ENCODE measurements at regions not wholly inside any gene's neighbourhood (a gene's known extent, or its start where the extent isn't known, plus 50 kb on each side); places are given as distances from the start of the nearest gene placed in this dataset.

- no peak for TF ChIP-seq CTCF (IDR thresholded peaks at IDR 0.05)
- TF ChIP-seq POLR2A (IDR thresholded peaks at IDR 0.05): no peak
Observed at GRCh38 chr6:80517525-80517924, 411.1 kb downstream of the BCKDHB start.
